ENCODE measurements at regions not wholly inside any gene's neighbourhood (a gene's known extent, or its start where the extent isn't known, plus 50 kb on each side); places are given as distances from the start of the nearest gene placed in this dataset.
"Not testable (repeated sequence)": the region's sequence is repeated elsewhere in the genome, so short reads cannot be mapped to it uniquely, and the experiment has no call there.

- TF ChIP-seq CREB5 (CRISPR knock-in tag; IDR thresholded peaks at IDR 0.05; ENCODE audit: low read depth); ZC3H10 (CRISPR knock-in tag; IDR thresholded peaks at IDR 0.05); ARNTL (CRISPR knock-in tag; IDR thresholded peaks at IDR 0.05; ENCODE audit: borderline replicate concordance, low read depth); OSR1 (CRISPR knock-in tag; IDR thresholded peaks at IDR 0.05); ZNF70 (CRISPR knock-in tag; IDR thresholded peaks at IDR 0.05); TOX (CRISPR knock-in tag; IDR thresholded peaks at IDR 0.05; ENCODE audit: borderline replicate concordance): not testable (repeated sequence)
- TF ChIP-seq, protein P1, sequence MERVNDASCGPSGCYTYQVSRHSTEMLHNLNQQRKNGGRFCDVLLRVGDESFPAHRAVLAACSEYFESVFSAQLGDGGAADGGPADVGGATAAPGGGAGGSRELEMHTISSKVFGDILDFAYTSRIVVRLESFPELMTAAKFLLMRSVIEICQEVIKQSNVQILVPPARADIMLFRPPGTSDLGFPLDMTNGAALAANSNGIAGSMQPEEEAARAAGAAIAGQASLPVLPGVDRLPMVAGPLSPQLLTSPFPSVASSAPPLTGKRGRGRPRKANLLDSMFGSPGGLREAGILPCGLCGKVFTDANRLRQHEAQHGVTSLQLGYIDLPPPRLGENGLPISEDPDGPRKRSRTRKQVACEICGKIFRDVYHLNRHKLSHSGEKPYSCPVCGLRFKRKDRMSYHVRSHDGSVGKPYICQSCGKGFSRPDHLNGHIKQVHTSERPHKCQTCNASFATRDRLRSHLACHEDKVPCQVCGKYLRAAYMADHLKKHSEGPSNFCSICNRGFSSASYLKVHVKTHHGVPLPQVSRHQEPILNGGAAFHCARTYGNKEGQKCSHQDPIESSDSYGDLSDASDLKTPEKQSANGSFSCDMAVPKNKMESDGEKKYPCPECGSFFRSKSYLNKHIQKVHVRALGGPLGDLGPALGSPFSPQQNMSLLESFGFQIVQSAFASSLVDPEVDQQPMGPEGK (CRISPR knock-in tag; IDR thresholded peaks at IDR 0.05; ENCODE audit: borderline replicate concordance), result not testable (repeated sequence)
These were observed 1533.3 kb downstream of the RPIA start for GRCh38 chr2:90224767-90225166.
